DOHH2 (cell line): ENCODE measurements at regions not wholly inside any gene's neighbourhood (a gene's known extent, or its start where the extent isn't known, plus 50 kb on each side); places are given as distances from the start of the nearest gene placed in this dataset.

Experiments
- CTCF ChIP-seq: fragments of 200-600 bp; sonication (generic); IDR thresholded peaks from one replicate; pipeline ENCODE4 v1.5.1; 2014; ENCODE audit warnings: antibody characterized with exemption, mild to moderate bottlenecking, low read depth, low read length; ENCODE audit not compliant: poor library complexity, severe bottlenecking
- EZH2phosphoT487 ChIP-seq: fragments of 200-600 bp; sonication (generic); IDR thresholded peaks from 2 replicates; pipeline ENCODE4 v1.6.1; 2017; ENCODE audit warnings: borderline replicate concordance, mild to moderate bottlenecking, antibody characterized with exemption, low read length, moderate library complexity, mixed read lengths

GRCh38 chr1:58927722-58928085, 143.9 kb upstream of the JUN start:
- no peak for TF ChIP-seq CTCF
- no peak for TF ChIP-seq EZH2phosphoT487
